ENCODE measurements at regions not wholly inside any gene's neighbourhood (a gene's known extent, or its start where the extent isn't known, plus 50 kb on each side); places are given as distances from the start of the nearest gene placed in this dataset.
"Not testable (repeated sequence)": the region's sequence is repeated elsewhere in the genome, so short reads cannot be mapped to it uniquely, and the experiment has no call there.

DNA sequence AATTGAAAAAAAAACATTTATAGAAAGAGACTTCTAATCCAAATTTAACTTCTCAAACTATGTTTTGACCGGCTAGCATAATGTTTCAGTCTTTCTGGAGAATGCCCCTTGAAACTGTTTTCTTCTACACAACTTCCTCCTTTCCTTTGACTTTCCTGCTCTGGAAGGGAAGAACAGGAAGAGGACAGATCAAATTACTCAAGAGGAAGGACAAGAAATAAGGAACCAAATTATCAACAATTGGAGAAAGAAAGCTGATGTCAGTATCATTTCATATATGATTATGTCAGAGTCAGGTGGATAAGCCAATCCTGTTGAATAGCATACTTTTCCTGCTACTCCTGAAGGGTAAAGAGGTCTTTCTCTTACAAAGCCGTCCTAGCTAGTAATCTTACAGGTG is 83.2 kb upstream of the TRIM77 start:
- TF ChIP-seq POLR2A, POLR2AphosphoS5 (IDR thresholded peaks at IDR 0.05): not testable (repeated sequence)
- TF ChIP-seq, protein P1, sequence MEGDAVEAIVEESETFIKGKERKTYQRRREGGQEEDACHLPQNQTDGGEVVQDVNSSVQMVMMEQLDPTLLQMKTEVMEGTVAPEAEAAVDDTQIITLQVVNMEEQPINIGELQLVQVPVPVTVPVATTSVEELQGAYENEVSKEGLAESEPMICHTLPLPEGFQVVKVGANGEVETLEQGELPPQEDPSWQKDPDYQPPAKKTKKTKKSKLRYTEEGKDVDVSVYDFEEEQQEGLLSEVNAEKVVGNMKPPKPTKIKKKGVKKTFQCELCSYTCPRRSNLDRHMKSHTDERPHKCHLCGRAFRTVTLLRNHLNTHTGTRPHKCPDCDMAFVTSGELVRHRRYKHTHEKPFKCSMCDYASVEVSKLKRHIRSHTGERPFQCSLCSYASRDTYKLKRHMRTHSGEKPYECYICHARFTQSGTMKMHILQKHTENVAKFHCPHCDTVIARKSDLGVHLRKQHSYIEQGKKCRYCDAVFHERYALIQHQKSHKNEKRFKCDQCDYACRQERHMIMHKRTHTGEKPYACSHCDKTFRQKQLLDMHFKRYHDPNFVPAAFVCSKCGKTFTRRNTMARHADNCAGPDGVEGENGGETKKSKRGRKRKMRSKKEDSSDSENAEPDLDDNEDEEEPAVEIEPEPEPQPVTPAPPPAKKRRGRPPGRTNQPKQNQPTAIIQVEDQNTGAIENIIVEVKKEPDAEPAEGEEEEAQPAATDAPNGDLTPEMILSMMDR (IDR thresholded peaks at IDR 0.05 in 8 of 11, conservative IDR thresholded peaks at IDR 0.05 in 3 of 11) = not testable (repeated sequence)
